GM12874 (cell line): ENCODE measurements at regions not wholly inside any gene's neighbourhood (a gene's known extent, or its start where the extent isn't known, plus 50 kb on each side); places are given as distances from the start of the nearest gene placed in this dataset.

Experiments used
- TF ChIP-seq, protein P1 (sequence below): IDR thresholded peaks from 2 replicates; pipeline ENCODE4 v1.5.1; 2011; ENCODE audit warnings: low read depth, mild to moderate bottlenecking, control low read depth, low read length, moderate library complexity; ENCODE audit not compliant: insufficient read depth

DNA sequence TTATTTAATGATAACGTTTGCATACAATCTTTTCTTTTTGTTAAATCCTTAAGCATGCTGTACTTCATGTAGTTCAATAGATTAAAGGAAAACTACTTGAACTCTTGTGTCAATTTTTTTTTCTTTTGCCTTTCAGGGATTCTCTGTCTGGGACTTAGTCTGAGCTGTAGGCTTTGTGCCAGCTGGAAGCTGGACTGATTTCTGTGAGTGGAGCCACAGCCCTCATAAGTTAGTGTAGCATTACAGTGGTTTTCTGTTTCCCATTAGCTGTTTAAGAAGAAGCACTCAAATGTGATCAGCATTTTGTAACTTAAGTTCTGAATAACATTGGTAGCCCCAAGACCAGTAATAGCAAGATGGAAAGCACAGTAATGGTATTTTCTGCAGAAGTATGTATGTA, 330.6 kb upstream of the MEF2C start:
- TF ChIP-seq, protein P1, sequence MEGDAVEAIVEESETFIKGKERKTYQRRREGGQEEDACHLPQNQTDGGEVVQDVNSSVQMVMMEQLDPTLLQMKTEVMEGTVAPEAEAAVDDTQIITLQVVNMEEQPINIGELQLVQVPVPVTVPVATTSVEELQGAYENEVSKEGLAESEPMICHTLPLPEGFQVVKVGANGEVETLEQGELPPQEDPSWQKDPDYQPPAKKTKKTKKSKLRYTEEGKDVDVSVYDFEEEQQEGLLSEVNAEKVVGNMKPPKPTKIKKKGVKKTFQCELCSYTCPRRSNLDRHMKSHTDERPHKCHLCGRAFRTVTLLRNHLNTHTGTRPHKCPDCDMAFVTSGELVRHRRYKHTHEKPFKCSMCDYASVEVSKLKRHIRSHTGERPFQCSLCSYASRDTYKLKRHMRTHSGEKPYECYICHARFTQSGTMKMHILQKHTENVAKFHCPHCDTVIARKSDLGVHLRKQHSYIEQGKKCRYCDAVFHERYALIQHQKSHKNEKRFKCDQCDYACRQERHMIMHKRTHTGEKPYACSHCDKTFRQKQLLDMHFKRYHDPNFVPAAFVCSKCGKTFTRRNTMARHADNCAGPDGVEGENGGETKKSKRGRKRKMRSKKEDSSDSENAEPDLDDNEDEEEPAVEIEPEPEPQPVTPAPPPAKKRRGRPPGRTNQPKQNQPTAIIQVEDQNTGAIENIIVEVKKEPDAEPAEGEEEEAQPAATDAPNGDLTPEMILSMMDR: no peak

DNA sequence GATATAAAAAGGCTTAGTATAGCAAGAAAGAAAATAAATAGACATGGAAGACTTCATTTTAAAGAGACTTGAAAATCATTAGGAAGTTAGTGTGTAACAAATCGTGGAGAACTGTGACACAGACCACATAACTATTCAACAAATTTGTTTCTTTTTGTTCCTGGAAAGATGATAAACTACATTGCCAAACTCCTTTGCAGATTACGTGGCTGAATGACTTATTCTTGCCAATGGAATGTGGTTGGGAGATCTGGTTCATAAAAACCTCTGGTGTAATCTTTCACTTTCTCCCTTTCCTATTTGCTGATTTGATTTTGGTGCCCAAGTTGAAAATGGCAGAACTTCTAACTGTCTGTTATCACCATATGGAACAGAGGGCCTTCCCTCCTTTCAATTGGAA, 328.9 kb upstream of the MEF2C start:
- TF ChIP-seq, protein P1: no peak

DNA sequence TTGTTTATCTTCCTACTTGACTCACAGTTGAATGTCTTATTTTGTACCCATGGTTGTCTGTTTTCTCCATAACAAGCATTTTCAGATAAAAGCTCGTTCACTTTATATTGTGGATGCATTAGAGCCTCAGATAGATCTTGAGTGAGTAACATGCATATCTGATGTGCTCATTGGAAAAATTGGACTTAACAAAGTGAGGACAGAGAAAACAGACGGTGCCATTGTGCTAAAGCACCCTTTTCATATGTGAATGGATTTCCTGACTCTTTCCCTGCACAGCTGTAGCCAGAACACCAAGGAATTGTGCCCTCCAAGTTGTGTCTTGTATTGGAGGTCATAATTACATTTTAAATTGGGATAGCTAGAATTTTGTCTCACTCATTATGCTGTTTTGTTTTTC, 325.8 kb upstream of the MEF2C start:
- TF ChIP-seq, protein P1: no peak

DNA sequence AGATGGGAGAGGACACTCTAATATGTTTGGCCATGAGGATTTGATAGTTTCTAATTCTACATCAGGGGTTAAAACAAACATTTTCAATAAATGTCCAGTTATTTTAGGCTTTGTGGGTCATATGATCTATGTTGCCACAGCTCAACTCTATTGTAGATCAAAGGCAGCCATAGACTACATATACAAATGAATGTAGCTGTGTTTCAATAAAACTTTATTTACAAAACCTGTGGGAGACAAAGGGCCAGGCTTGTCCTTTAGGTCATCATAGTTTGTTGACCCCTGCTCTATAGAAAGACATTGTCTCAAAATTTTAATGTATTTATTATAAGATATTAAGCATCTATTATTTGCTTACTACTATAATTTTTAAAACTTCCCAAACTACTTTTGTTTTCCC, 325.4 kb upstream of the MEF2C start:
- TF ChIP-seq, protein P1: no peak

DNA sequence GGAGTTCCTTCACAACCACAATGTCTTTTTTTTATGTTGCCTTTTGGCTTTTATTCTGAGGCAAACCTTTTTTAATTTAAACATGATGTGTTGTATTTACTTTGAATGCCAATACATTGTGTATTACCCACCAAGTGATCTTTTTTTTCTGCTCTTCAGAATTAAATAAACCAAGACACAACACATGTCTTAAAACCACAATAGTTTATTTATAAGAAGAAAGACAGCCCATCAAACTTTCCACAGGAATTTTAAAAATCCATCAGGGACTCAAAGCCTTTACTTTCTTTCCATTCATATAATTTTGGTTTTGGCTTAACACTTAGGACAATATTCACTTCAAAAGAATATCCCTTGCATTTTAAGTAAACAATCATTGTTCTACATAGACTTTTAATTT, 321.8 kb upstream of the MEF2C start:
- TF ChIP-seq, protein P1: no peak

DNA sequence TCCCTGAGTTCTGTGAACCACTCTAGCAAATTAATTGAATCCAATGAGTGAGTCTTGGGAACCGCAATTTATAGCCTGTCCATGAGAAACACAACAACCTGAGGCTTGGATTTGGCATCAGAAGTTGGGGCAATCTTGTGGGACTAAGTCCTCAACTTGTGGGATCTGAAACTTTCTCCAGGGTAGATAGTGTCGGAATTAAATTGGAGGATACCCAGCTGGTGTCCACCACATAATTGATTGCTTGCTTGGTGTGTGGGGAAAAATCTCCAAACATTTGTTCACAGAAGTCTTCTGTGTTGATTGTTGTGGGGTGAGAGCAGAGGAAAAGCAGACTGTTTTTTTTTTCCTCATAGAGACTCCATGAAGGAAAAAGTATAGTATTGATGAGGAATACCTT, 320.6 kb upstream of the MEF2C start:
- TF ChIP-seq, protein P1: no peak

DNA sequence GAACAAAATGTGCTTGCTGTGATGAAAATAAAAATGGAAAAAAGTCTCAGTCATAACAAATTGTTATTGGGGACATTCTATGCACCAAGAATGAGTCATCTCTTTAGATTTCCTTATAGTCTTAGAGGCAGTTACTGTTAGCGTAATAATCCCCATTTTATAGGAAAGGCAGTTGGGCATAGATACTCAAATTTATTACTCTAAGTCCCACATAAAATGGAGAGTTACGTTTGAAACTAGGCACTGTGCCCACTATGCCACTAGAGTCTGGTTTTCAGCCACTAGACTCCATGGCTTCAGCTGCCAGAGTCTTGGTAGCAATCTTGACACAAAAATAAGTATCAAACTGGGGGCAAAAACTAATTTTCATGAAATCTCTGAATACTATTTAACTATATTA, 317.9 kb upstream of the MEF2C start:
- TF ChIP-seq, protein P1: no peak

DNA sequence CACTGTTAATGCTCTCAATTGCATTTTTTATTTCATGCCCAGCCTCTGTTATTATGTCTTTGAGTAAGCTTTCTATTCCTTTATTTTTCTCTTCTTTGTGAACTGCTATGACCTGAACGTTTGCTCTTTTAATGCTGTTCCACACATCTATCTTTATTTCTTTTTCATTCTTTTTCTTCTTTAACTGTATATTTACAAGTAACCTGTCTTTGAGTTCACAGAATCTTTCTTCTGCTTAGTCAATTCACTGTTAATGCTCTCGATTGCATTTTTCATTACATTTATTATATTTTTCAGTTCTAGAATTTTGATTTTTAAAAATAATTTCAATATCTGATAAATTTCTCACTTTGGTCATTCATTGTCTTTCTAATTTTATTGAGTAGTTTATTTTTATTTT, 316.3 kb upstream of the MEF2C start:
- TF ChIP-seq, protein P1: no peak
